Coronary artery (tissue), 2 donors: ENCODE measurements at regions not wholly inside any gene's neighbourhood (a gene's known extent, or its start where the extent isn't known, plus 50 kb on each side); places are given as distances from the start of the nearest gene placed in this dataset.

Source experiments
- DNase-seq: peaks from one replicate; pipeline ENCODE4 v3.0.0-alpha.2; 2017; ENCODE audit warnings: low spot score
- H3K27ac ChIP-seq, 2 donors: fragments of 200-600 bp; sonication (generic); one replicate each; pipeline ENCODE4 v1.5.1; 2016 to 2019
- H3K4me3 ChIP-seq: fragments of 200-600 bp; sonication (generic); 2 replicates; pipeline ENCODE4 v1.5.1; 2016; ENCODE audit warnings: mild to moderate bottlenecking, moderate library complexity
- TF ChIP-seq, protein P1 (sequence below): fragments of 200-600 bp; sonication (generic); IDR thresholded peaks from one replicate; pipeline ENCODE4 v1.5.1; 2019; ENCODE audit warnings: antibody characterized with exemption

GRCh38 chr7:125241548-125241947 lies 311.9 kb upstream of the POT1 start:
- Histone ChIP-seq H3K27ac (no peak overlapping the region), H3K4me3 (no peak overlapping the region)
- DNase-seq: no peak
- TF ChIP-seq, protein P1, sequence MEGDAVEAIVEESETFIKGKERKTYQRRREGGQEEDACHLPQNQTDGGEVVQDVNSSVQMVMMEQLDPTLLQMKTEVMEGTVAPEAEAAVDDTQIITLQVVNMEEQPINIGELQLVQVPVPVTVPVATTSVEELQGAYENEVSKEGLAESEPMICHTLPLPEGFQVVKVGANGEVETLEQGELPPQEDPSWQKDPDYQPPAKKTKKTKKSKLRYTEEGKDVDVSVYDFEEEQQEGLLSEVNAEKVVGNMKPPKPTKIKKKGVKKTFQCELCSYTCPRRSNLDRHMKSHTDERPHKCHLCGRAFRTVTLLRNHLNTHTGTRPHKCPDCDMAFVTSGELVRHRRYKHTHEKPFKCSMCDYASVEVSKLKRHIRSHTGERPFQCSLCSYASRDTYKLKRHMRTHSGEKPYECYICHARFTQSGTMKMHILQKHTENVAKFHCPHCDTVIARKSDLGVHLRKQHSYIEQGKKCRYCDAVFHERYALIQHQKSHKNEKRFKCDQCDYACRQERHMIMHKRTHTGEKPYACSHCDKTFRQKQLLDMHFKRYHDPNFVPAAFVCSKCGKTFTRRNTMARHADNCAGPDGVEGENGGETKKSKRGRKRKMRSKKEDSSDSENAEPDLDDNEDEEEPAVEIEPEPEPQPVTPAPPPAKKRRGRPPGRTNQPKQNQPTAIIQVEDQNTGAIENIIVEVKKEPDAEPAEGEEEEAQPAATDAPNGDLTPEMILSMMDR: no peak

GRCh38 chr7:125222596-125222995 lies 293.0 kb upstream of the POT1 start:
- no peak overlapping the region for H3K27ac ChIP-seq
- no peak overlapping the region for H3K4me3 ChIP-seq
- no peak for DNase-seq
- TF ChIP-seq, protein P1: no peak

DNA sequence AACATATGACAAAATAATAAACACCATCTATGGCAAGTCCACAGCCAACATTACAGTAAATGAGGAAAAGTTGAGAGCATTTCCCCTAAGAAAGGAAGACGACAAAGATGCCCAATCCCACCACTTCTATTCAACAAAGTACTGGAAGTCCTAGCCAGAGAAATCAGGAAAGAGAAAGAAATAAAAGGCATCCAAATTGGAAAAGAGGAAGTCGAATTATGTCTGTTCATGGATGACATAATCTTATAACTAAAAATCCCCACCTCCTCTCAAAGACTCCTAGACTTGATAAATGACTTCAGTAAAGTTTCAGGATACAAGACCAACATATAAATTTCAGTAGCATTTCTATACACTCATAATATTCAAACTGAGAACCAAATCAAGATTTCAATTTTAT lies 288.5 kb upstream of the POT1 start:
- H3K27ac ChIP-seq: no peak overlapping the region
- TF ChIP-seq, protein P1: no peak
- no peak for DNase-seq
- no peak overlapping the region for H3K4me3 ChIP-seq

DNA sequence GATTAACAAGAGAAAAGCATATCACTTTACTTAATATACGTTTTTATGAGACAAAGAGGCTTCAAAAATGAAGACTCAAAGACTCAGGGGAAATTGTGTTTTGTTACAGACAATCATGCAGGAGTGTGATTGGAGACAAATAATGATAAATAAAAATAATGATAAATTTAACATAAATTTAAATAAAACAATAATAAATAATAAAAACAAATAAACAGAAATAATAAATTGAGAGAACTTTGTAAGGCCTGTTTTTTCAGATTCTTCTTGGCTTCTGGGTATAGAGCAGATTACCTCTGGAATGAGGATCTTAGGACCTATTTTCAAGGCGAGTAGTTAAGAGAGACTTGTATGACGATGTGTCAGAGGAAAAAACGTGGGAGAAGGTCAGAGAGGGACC lies 271.4 kb upstream of the POT1 start:
- Histone ChIP-seq H3K4me3 (no peak overlapping the region), H3K27ac (no peak overlapping the region)
- TF ChIP-seq, protein P1: no peak
- no peak for DNase-seq

DNA sequence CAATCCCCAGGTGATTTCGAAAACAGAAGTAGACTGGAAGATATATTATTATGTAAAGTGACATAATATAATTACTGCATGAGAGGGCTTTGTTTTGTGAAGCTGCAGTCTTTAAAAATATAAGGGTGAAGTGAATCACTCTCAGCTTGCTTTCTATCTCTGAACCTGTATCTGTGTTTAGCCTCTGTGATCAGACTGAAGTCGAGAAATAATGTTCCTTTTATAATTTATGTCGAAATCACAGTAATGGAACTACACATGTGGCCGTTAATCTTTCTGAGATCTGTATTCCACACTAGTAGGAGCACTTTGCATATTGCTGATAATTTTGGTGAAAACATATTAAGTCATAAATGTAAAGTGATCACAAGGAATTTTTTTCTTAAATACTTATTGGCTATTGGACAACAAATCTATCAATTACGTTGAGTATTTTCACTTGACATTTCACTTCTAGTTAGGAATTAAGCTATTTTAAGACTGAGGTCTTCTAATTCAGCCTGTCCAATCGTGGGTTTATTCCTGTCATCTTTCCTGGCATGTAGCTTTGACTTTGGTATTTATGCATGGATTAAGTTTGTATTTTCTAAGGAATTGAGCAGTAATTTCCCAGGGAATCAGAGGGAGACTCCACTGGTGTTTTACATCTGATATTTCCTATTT lies 268.2 kb upstream of the POT1 start:
- DNase-seq: no peak
- H3K4me3 ChIP-seq: no peak overlapping the region
- TF ChIP-seq, protein P1: no peak
- no peak overlapping the region for H3K27ac ChIP-seq

DNA sequence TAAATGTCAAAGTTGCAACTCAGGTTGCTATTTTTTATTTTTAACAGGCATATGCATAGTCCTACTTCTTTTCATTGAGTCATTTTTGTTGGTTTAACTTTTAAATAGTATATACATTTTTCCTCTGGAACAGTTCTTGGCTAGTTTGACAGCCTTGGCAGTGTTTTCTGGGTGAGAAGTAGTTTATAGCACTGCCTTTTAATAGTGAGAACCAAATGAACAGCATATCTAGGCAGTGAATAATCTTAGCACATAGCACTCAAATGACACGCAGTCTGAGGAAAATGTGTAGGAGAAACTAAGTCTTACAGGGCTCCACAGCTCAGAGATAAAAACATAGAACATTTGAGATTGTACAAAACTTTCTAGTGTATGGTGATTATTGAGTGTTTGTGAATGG lies 265.5 kb upstream of the POT1 start:
- Histone ChIP-seq H3K27ac (no peak overlapping the region), H3K4me3 (no peak overlapping the region)
- no peak for DNase-seq
- TF ChIP-seq, protein P1: no peak

- TF ChIP-seq, protein P1: no peak
- Histone ChIP-seq H3K4me3 (no peak overlapping the region), H3K27ac (no peak overlapping the region)
- no peak for DNase-seq
These were observed 263.6 kb upstream of the POT1 start for GRCh38 chr7:125193263-125193662.
